22Rv1 (cell line): ENCODE measurements at regions not wholly inside any gene's neighbourhood (a gene's known extent, or its start where the extent isn't known, plus 50 kb on each side); places are given as distances from the start of the nearest gene placed in this dataset.

Source experiments
- H3K27ac ChIP-seq: fragments of 450-650 bp; 2 replicates; pipeline ENCODE4 v1.5.1; 2017
- ZFX ChIP-seq: fragments of 450-650 bp; IDR thresholded peaks from 2 replicates; pipeline ENCODE4 v1.6.1; 2017; ENCODE audit warnings: antibody characterized with exemption, borderline replicate concordance
- TF ChIP-seq, protein P1 (sequence below): fragments of 450-650 bp; IDR thresholded peaks from 2 replicates; pipeline ENCODE4 v1.5.1; 2017; ENCODE audit warnings: mild to moderate bottlenecking

DNA sequence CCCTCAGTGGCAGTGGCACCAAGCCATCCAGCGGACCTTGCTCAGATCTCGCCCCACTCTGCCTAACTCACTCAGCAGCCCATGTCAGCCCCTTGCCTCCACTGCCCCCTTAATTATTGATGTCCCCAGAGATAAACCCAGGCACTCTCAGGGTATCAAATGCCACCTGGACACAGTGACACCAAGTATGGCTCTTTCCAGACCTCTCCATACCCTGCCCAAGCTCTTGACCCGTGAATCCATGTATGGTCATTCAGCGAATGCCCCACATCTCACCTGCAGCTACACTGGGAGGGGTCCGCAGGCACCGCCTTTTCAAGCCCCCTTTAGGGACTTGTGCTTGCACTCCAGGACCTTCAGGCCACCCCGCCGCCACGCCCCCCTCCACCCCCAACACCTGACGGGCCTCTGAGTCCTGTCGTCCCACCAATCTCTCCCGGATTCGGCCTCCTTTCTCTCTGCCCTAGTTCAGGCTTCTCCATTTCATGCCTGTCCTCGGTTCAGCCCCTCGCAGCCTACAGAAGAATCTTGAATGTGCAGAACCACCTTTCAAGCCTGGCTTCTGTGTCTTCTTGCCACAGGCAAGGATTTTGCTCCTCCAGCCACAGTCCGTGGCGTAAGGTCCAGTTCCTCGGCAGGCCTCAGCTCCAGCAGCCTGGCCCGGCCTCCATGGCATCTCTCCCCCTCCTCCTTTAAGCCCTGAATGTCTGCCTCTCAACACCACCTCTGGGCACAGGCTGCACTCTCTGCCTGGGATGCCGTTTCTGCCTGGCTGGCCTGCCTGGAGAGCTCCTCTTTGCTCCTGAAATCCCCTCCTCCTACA, 54.1 kb upstream of the ODC1 start:
- TF ChIP-seq ZFX, result no peak
- TF ChIP-seq, protein P1, sequence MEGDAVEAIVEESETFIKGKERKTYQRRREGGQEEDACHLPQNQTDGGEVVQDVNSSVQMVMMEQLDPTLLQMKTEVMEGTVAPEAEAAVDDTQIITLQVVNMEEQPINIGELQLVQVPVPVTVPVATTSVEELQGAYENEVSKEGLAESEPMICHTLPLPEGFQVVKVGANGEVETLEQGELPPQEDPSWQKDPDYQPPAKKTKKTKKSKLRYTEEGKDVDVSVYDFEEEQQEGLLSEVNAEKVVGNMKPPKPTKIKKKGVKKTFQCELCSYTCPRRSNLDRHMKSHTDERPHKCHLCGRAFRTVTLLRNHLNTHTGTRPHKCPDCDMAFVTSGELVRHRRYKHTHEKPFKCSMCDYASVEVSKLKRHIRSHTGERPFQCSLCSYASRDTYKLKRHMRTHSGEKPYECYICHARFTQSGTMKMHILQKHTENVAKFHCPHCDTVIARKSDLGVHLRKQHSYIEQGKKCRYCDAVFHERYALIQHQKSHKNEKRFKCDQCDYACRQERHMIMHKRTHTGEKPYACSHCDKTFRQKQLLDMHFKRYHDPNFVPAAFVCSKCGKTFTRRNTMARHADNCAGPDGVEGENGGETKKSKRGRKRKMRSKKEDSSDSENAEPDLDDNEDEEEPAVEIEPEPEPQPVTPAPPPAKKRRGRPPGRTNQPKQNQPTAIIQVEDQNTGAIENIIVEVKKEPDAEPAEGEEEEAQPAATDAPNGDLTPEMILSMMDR, result no peak
- no peak overlapping the region for H3K27ac ChIP-seq

DNA sequence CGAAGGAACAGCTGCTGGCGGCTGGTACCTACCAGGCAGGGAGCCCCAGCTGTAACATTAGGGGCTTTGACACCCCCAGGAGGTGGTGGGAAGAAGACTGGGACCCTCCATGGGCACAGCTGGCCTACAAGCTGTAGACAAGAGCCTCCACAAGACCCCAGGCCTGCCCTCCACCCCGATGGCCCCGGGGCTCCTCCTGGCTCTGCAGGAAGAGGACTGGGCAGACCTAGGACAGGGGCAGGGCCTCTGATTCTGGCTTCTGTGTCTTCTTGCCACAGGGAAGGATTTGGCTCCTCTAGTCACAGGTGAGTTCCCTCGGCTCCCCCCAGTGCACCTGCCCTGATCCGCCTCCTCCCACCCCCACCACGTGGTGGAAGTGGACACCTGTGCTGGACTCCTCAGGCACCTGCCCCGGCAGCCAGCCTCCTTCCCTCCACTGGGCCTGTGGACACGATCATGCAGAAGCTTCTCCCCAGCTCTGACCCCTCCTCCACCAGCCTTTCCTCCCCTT, 53.4 kb upstream of the ODC1 start:
- no peak for TF ChIP-seq ZFX
- TF ChIP-seq, protein P1, result no peak
- no peak overlapping the region for H3K27ac ChIP-seq

DNA sequence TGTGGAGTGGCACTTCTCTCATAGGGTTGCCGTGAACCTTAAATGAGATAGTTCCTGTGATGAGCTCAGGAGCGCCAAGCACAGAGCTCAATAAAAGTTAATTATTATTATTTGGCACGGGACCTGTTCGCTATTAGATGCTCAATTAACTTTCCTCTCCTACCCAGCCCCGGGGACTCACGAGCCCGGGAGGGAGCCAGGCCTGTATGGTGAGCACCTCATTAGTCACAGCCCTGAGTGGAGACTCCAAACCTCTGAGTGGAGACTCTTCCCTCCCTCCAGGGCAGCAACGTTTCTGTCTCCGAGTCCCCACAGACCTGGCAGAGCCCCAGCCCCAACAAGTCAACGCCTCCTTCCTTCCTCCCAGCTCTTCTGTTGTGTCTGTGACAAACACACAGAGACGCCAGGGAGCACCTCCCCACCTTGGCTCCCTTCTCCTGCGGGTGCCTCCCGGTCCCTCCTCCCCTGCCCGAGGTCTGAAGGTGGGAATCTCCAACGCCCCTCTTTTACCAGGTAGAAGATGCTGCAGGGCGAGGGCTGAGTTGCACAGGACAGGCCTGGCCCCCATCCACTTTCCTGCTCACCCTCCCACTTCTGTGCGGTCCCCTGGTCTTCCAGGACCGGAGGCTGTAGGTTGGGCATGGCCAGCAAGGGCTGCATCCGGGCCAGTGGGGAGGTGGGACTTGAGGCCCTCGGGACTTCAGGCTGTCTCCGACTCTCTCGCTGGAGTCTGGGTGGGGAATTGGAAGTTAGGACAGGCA, 52.7 kb upstream of the ODC1 start:
- TF ChIP-seq, protein P1, result no peak
- TF ChIP-seq ZFX, result no peak

DNA sequence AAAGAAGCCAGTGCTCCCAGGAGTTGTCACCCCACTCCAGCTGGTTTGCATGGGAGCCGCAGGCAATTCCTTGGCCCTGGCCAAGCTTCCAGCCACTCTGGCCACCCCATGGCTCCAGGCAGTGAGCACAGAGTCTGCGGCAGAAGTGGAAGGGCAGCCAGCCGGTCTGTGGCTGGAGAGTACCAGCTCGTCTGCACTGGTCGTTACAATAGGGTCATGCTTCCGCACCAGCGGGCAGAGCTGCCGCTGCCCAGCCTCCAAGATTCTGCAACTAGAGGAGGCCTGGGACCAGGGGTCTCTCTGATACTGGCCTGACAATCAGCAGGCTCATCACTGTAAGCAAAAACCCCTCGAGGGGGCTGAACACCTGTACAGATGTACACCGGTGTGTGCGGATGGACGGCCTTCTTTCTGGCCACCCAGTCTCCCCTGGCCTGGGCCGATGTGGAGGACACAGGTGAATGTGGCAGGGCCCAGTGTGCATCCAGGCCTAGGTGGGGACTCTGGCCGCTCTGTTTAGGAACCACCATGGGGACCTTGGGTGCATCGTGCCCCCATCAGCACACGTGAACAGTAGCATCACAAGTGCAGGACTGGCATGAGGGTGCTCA, 51.9 kb upstream of the ODC1 start:
- TF ChIP-seq, protein P1, result no peak
- no peak for TF ChIP-seq ZFX
- H3K27ac ChIP-seq, result no peak overlapping the region

More for the DNA sequence above, 52.7 kb upstream of the ODC1 start:
- no peak overlapping the region for H3K27ac ChIP-seq

DNA sequence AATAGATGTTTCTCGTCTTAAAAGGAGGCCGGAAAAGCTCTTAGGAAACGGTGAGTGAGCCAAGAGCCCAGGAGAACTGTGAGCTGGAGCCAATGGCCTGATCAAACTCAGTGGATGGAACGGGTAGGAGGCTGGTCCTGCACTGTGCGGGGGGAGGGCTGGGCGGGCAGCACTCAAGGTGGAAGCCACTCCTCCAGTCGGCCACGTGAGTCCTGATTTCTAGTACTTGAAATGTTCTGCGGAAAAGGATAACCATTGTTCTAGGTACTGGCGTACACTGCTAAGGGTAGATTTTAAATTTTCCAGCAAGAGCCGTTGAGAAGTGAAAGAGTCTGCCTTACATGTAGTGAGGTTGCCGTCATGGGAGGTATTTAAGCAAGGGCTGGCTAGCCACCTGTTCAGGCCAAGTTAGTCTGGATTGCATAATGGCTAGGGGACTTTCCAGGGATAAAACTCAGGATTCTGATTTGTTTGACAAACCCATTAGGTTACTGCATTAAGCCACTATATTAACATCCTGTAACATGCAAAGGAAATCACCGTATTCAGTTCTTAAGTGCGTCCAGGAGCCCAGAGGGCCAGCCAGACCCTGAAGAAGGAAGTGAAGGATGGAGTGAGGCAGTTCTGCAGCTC, 51.3 kb upstream of the ODC1 start:
- TF ChIP-seq, protein P1, result no peak
- no peak for TF ChIP-seq ZFX
- H3K27ac ChIP-seq, result no peak overlapping the region

DNA sequence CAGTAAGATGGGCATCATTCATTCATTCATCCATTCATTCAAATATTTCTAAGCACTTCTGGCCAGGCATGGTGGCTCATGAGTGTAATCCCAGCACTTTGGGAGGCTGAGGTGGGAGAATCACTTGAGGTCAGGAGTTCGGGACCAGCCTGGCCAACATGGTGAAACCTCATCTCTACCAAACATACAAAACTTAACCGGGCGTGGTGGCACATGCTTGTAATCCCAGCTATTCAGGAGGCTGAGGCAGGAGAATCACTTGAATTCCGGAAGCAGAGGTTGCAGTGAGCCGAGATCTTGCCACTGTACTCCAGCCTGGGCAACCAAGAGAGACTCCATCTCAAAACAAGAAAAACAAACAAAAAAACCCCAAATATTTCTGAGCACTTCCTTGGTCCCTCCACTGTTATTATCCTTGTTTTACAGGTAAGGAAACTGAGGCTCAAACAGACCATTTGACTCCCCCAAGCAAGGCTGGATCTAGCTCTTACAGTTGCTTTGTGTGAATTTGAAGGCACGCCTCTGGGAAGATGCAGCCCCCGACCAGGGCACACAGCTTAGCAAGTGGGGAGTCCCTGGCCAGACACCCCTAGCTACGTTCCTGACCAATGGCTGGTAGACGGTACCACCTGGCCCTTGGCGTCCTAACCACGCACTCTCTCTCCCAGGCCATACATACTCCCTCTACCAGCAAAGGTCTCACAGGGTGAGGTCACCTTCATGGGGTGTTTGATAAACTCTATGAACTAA, 50.6 kb upstream of the ODC1 start:
- TF ChIP-seq, protein P1, result no peak
- no peak for TF ChIP-seq ZFX
- H3K27ac ChIP-seq, result no peak overlapping the region
